MG63 (cell line): ENCODE measurements at regions not wholly inside any gene's neighbourhood (a gene's known extent, or its start where the extent isn't known, plus 50 kb on each side); places are given as distances from the start of the nearest gene placed in this dataset.

Experiments
- DNase-seq: peaks from one replicate; pipeline ENCODE4 v3.0.0-alpha.2; 2020
- H3K27me3 ChIP-seq: fragments of 250-450 bp; sonication (Bioruptor Pico); 2 replicates; pipeline ENCODE4 v1.5.1; 2020; ENCODE audit warnings: mild to moderate bottlenecking, moderate library complexity
- H3K36me3 ChIP-seq: fragments of 250-450 bp; sonication (Bioruptor Pico); 2 replicates; pipeline ENCODE4 v1.5.1; 2020; ENCODE audit warnings: mild to moderate bottlenecking, moderate library complexity
- H3K4me3 ChIP-seq: fragments of 250-450 bp; sonication (Bioruptor Pico); 2 replicates; pipeline ENCODE4 v1.5.1; 2020; ENCODE audit warnings: mild to moderate bottlenecking, moderate library complexity
- H3K9me3 ChIP-seq: fragments of 250-450 bp; sonication (Bioruptor Pico); 2 replicates; pipeline ENCODE4 v1.5.1; 2020; ENCODE audit warnings: mild to moderate bottlenecking, moderate library complexity

DNA sequence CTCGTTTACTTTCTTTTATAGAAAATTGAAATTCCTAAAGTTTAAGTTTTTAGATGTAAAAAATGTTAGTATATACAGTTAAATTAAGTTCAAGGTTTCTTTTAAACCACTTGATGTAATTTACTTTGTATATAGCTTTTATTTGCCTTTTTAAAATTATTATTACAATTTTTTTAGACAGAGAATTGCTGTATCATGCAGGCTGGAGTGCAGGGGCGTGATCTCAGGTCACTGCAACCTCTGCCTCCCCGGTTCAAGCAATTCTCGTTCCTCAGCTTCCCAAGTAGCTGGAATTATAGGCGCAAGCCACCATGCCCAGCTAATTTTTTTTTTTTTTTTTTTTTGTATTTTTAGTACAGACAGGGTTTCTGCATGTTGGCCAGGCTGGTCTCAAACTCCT is 75.0 kb downstream of the KCNRG start:
- no peak overlapping the region for H3K4me3 ChIP-seq
- no peak for DNase-seq
- H3K27me3 ChIP-seq, result no peaks in the 10 kb centered on the region
- H3K36me3 ChIP-seq, result peaks cover 35% of the 10 kb centered on the region
- no peaks in the 10 kb centered on the region; the same call in 1 of the 2 replicates for H3K9me3 ChIP-seq

DNA sequence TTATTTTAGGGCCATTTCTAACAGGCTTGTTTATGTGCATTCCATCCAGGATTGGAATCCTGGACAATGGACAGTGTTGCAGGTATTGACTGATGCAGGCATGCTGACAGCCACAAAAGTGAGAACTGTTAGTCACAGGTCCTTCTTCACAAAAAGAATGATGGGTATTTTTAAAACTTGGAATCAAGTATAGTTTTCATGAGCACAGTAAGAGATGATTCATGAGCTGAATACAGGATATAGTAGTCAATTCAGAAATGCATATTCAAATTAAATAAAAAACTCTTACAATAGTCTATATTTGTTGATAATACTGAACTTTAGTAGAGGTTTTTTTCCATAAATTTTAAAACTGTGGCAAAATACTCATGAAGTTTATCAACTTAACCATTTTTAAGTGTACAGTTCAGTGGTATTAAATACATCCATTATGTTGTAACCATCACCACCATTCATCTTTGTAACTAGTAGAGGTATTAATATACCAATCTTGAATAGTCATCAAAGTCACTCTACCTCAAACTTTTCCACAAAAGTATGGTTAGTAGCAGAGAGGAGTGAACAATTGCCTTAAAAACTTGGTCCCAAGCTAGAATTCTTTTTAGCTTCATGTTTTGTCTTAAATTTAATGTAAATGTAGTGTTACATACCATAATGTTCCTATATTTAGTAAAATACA is 79.5 kb downstream of the KCNRG start:
- H3K9me3 ChIP-seq, result peaks cover 32% of the 10 kb centered on the region
- H3K36me3 ChIP-seq, result peaks cover 64% of the 10 kb centered on the region
- no peaks in the 10 kb centered on the region for H3K27me3 ChIP-seq
- DNase-seq, result no peak
- H3K4me3 ChIP-seq, result no peak overlapping the region

DNA sequence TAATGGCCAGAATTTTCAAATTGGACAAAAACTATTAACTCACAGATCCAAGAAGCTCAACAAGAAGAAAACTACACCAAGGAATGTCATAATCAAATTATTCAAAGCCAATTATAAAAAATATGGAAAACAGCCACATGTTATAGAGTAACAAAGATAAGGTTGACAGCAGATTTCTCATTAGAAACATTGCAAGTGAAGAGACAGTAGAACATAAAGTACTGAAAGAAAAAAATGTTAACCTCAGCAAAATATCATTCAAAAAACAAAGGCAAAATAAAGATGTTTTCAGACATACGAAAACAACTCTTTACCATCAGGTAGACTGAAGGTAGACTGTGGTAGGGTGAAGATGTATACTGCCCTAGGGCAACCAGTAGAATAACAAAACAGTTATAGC is 83.4 kb downstream of the KCNRG start:
- Histone ChIP-seq H3K36me3 (peaks cover 54% of the 10 kb centered on the region), H3K27me3 (no peaks in the 10 kb centered on the region), H3K9me3 (peaks cover 33% of the 10 kb centered on the region), H3K4me3 (no peak overlapping the region)
- DNase-seq, result no peak

DNA sequence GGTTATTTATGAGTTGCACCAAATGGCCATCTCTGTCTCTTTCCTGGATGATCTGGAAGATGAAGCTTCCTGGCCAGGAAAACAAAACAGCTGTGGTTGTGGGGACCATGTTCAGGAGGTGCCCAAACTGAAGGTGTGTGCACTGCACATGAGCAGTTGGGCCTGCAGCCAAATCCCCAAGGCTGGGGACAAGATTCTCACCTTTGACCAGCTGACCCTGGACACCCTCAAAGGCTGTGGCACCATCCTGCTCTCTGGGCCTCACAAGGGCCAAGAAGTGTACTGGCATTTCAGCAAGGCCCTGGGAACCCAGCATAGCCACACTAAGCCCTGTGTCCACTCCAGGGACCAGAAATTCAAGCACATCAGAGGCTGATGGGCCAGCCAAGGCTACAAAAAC is 84.2 kb downstream of the KCNRG start:
- H3K4me3 ChIP-seq, result no peak overlapping the region
- no peaks in the 10 kb centered on the region for H3K27me3 ChIP-seq
- peaks cover 33% of the 10 kb centered on the region for H3K9me3 ChIP-seq
- peaks cover 54% of the 10 kb centered on the region for H3K36me3 ChIP-seq
- DNase-seq, result no peak

DNA sequence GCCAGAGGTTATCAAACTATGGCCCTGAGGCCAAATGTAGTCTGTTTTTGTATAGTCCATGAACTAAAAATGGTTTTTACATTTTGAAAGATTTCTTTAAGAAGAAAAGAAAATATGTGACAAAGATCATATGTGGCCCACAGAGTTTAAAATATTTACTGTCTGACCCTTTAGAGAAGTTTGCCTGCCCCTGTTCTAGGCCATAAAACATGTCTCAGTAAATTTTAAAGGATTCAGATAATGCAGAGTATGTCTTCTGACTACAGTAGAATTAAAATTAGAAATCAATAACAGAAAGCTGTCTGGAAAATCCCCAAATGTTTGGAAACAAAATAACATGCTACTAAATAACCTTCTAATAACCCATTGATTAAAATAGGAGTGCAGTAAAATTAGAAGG is 86.3 kb downstream of the KCNRG start:
- Histone ChIP-seq H3K27me3 (no peaks in the 10 kb centered on the region), H3K9me3 (peaks cover 28% of the 10 kb centered on the region), H3K36me3 (peaks cover 42% of the 10 kb centered on the region), H3K4me3 (no peak overlapping the region)
- no peak for DNase-seq

DNA sequence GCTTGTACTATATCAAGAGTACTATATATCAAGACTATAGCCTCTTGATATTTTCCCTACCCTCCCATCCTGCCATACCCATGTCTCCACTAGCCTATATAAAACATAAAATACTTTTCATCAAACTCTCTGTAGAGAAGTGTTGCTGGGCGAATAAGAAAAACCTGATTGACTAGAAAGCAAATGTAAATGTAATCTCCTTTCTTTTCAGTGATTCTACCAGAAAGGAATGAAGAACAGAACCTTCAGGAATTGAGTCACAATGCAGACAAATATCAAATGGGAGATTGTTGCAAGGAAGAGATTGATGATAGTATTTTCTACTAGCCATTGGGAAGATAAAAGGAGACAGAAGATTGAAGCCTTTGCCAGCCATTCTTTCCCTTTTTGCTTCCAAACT is 89.2 kb downstream of the KCNRG start:
- Histone ChIP-seq H3K9me3 (peaks cover 4% of the 10 kb centered on the region), H3K4me3 (no peak overlapping the region), H3K36me3 (peaks cover 13% of the 10 kb centered on the region), H3K27me3 (no peaks in the 10 kb centered on the region)
- no peak for DNase-seq

DNA sequence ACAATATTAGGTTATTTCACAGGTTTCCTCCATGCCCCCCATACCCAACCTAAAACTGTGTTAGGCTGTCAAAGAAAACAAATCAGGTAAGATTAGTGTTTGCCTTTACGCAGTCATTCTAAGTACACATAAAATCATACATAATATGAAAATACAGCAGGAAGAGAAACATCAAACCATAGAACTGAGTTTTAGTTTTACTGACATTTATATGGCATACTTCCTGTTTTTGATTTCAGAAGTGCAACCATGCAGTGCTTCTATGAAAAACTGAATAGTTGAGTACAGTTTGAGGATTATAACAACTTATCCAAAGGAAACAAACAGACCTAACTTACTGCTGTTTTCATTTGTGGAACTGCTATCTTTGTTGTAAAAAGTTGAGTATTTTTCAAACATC is 91.3 kb downstream of the KCNRG start:
- Histone ChIP-seq H3K9me3 (no peaks in the 10 kb centered on the region; the same call in 1 of the 2 replicates), H3K27me3 (no peaks in the 10 kb centered on the region), H3K36me3 (peaks cover 9% of the 10 kb centered on the region), H3K4me3 (no peak overlapping the region)
- DNase-seq, result no peak

DNA sequence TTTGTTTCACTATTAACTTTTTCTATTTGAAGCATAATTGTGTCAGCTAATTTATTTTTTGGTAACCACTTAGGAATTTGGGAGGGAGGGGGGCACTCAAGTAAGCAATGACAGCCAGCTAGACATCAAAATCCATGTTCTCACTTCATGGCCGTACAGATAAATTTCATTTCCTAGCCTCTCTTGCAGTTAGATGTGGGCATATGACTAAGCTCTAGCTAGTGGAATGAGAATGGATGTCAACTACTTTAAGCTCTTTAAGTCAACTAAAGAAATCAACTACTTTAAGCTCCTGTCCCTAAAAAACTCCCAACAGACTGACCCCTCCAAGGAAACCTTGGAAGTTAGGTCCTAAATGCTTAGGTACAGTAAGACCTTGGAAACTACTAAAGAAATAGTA is 92.0 kb downstream of the KCNRG start:
- no peak for DNase-seq
- H3K27me3 ChIP-seq, result no peaks in the 10 kb centered on the region
- peaks cover 9% of the 10 kb centered on the region for H3K36me3 ChIP-seq
- no peaks in the 10 kb centered on the region for H3K9me3 ChIP-seq
- no peak overlapping the region for H3K4me3 ChIP-seq

DNA sequence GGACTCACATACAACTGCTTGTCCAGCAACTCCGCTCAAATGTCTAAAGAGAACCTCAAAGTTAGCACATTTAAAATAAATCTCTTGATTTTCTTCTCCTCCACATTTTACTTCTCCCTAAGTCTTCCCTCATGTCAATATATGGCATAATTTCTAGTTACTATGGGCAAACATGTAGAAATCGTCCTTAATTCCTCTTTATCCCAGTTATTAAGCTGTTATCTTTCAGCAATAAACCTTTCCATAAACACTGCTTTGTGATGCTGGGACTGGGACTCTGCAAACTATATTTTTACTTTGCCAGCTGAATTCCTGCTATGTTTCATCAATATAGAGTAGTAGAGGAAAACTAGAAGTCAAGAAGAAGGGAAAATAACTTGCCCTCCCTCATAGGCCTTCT is 99.7 kb downstream of the KCNRG start:
- H3K27me3 ChIP-seq, result no peaks in the 10 kb centered on the region
- DNase-seq, result no peak
- H3K9me3 ChIP-seq, result no peaks in the 10 kb centered on the region
- no peak overlapping the region for H3K4me3 ChIP-seq
- H3K36me3 ChIP-seq, result peaks cover 1% of the 10 kb centered on the region; the same call in 1 of the 2 replicates

DNA sequence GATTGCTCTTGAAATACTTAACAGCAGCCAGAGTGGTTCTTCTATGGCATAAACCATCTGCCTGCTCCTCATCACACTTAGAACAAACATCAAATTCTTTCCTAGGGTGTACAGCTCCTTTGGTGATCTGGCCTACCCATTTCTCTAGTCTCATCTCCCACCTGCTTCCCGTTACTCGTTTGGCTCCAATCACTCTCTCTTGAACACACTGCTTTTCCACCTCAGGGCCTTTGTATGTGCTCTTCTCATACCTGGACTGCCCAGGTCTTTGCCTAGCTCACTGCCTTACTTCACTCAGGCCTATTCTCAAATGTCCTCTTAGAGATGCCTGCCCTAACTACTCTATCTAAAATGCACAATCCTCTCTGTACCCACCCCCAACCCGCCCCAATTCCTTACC is 100.5 kb downstream of the KCNRG start:
- no peak for DNase-seq
- H3K4me3 ChIP-seq, result no peak overlapping the region

DNA sequence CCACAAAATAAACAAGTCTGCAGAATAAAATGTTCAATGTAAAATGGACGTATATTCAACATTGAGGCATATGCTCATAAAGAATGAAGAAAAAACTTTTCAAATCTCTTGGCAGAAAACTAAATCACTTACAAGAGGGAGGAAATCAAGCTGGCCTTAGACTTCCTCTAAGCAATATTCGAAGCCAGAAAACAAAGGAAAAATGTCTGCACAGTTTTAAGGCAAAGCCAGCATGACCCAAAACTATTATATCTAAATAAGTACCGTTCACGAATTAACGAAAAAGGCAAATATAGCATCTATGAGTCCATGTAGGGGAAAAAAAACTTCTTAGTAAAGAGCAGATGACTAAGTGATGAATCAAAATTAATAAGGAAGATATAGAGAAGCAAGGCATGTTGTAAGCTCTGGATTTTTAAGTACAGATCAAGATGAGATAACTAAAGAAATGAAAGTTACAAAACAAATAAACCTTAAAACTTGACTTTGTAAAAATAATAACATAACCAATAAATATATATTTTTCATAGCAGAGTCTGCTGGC is 101.3 kb downstream of the KCNRG start:
- no peak overlapping the region for H3K4me3 ChIP-seq
- H3K27me3 ChIP-seq, result no peaks in the 10 kb centered on the region
- DNase-seq, result no peak
- H3K9me3 ChIP-seq, result no peaks in the 10 kb centered on the region
- no peaks in the 10 kb centered on the region; the same call in 1 of the 2 replicates for H3K36me3 ChIP-seq

More for the DNA sequence above, 100.5 kb downstream of the KCNRG start:
- no peaks in the 10 kb centered on the region; the same call in 1 of the 2 replicates for H3K36me3 ChIP-seq
- H3K9me3 ChIP-seq, result no peaks in the 10 kb centered on the region
- H3K27me3 ChIP-seq, result no peaks in the 10 kb centered on the region

DNA sequence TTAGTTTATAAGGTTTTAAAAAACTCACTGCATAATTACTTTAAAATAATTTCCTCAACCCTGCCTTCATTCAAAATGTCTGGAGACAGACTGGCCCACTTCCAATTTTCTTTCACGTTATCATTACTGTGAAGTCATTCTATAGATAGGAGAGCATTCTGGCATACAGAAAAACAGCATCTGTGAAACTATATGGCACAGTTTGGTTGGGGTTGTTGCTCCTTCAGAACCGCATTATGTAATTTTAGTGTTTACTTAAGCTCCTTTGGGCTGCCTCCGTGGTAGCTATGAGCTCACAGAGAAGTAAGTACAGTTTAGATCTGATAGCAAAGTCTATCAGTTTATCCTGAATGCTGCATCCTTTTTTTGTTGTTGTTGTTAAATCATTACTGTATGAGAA is 104.3 kb downstream of the KCNRG start:
- no peak overlapping the region for H3K4me3 ChIP-seq
- no peak for DNase-seq
- H3K36me3 ChIP-seq, result peaks cover 6% of the 10 kb centered on the region
- H3K9me3 ChIP-seq, result no peaks in the 10 kb centered on the region
- no peaks in the 10 kb centered on the region for H3K27me3 ChIP-seq

DNA sequence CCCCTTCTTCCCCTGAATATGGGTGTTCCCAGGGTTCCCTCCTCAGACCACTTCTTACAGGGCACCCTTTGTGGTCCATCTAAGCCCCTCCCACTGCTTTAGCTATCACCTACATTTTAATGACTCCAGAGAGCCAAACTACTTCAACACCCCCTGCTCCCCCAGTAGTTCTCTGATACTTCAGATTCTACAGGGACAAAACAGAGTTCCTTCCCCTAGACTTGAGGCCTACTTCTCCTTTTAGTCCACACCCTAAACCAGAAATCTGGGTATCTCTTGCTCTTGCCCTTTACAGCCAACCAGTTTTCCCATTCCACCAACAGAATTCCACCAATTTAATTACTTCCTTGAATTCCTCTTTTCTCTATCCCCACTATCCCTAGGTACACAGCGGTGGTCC is 107.2 kb downstream of the KCNRG start:
- Histone ChIP-seq H3K9me3 (no peaks in the 10 kb centered on the region), H3K36me3 (peaks cover 6% of the 10 kb centered on the region), H3K27me3 (no peaks in the 10 kb centered on the region), H3K4me3 (no peak overlapping the region)
- DNase-seq, result no peak

DNA sequence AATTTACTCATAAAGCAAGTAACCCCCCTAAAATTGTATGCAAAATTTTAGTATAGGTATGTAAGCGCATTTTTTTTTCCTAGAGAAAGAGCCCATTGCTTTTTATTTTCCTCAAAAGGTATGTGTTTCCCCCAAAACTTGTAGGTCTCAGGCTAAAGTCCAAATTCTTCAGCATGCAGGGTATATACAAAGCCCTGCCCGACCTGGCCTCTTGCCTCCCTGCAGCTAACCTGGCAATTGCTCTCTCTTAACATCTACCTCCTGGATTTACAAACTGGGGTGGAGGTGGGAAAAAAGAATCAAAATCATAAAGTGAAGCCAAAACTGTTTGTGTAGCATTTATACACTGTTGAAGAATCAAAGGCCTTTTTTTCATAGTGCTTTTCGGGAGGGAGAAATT is 107.8 kb downstream of the KCNRG start:
- Histone ChIP-seq H3K9me3 (no peaks in the 10 kb centered on the region), H3K4me3 (peak overlapping the region; percentile 93), H3K36me3 (peaks cover 6% of the 10 kb centered on the region), H3K27me3 (no peaks in the 10 kb centered on the region)
- DNase-seq, result no peak

DNA sequence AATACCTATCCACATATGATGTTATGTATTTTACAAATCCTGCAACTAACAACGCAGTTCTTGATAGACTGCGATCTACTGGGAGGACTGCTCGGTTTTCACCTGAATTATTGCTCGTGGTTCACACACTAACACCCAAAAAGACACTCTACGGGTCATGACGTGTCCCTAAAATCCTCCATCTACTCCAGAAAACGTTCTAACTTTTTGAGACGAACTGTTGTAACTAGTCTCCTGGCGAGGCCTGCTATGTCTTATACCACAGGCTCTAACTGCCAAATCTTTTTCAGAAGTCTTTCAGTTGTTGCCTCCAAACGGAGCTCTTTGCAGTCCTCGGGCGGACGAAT is 108.2 kb downstream of the KCNRG start:
- DNase-seq, result no peak
- H3K36me3 ChIP-seq, result peaks cover 6% of the 10 kb centered on the region
- peak overlapping the region; percentile 93 for H3K4me3 ChIP-seq
- no peaks in the 10 kb centered on the region for H3K27me3 ChIP-seq
- H3K9me3 ChIP-seq, result no peaks in the 10 kb centered on the region

DNA sequence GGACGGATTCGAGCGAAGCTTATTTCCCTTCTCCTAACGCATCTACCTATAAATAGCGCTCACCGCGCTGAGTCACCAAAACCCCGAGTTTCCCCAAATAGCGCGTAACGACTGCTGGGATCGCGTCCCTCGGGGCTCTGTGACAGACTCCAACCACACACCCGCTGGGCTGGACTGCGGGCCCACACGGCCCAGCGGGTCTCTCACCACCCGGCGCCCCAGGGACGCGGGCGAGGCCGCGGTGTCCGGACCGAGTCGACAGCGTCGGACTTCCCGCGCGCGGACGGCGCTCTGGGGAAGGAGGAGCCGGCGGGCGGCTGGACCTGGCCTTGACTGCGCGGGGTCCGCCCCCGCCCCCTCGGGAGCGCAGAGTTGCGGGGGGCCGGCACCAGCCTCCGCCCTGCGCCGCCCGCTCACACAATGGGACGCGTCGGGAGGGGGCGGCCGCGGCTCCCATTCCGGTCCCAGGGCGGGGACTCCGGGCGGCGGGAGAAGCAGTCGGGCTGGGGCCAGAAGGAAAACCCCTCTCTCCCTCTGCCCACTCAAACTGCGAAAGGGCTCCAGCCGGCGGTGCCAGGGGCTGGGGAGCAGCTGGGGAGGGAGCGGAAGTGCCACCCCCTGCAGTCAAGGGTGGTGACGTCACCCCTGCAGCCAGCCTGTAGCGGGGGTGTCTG is 108.8 kb downstream of the KCNRG start:
- no peaks in the 10 kb centered on the region for H3K27me3 ChIP-seq
- peaks cover 6% of the 10 kb centered on the region for H3K36me3 ChIP-seq
- DNase-seq, result peak; percentile 75
- peak overlapping the region; percentile 93 for H3K4me3 ChIP-seq
- H3K9me3 ChIP-seq, result no peaks in the 10 kb centered on the region

DNA sequence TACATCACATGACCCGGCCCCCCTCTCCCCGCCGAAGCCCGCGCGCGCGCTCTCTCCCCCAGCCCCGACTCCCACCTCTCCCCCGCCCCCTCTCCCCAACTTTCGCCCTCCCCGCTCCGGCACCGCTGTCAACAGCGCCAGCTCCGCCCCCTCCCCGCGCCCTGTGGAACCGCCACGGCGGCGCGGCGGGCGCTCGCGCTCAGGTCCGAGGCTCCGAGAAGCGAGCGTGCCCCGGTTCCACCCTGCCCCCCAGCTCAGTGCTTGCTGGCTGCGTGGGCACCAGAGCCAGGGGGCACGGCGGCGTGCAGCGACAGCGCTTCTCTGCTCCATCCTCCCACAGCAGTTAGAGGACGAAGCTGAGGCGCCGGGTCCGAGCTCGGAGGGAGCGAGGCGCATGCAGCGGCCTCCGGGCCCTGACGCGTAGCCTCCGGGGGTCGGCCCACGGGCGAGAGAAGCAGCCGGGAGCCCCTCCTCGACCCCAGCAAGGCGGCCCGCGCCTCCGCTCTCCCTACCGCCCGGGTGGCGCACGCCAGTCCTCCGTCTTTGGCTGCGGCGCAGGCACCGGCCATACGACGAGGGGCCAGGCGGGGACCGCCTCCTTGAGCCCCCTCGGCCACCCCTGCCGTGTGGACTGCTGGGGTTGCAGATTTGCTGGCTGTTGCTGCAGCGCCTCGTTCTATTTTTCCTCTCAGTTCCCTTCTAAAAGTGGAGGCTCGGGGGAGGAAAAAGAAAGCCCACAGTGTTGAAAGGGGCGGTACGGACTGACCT is 109.5 kb downstream of the KCNRG start:
- H3K27me3 ChIP-seq, result no peaks in the 10 kb centered on the region
- peak overlapping the region; percentile 93 for H3K4me3 ChIP-seq
- peaks cover 6% of the 10 kb centered on the region for H3K36me3 ChIP-seq
- H3K9me3 ChIP-seq, result no peaks in the 10 kb centered on the region
- DNase-seq, result peak; percentile 98

DNA sequence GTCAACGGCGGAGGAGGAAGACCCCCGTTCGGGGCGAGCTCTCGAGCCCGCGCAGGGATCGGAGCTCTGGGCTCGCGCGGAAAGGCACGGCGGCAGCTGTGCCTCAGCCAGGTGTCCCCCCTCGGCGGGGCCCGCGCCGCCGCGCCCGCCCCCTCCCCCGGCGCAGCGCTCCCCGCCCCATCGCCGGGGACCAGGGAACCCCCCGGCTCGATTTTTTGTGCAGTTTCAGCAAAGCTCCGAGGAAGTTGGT is 110.0 kb downstream of the KCNRG start:
- Histone ChIP-seq H3K36me3 (peaks cover 6% of the 10 kb centered on the region), H3K9me3 (no peaks in the 10 kb centered on the region), H3K4me3 (peak overlapping the region; percentile 93), H3K27me3 (no peaks in the 10 kb centered on the region)
- DNase-seq, result no peak
